PC-9 (cell line): ENCODE measurements at regions not wholly inside any gene's neighbourhood (a gene's known extent, or its start where the extent isn't known, plus 50 kb on each side); places are given as distances from the start of the nearest gene placed in this dataset.

ENCODE experiments used
- BruUV-seq: library from RNA; stranded (reverse); fragments of 400-500 nt; replicated peaks from 2 replicates; lab custom pipeline; 2021; lab: Mats Ljungman, UMichigan
- CTCF ChIA-PET: fragments of 300-600 bp; sonication (Branson Sonifier 250); formaldehyde crosslinking; loops from one replicate; lab custom pipeline; 2022; ENCODE audit warnings: antibody characterized with exemption; lab: Charles Lee
- POLR2A ChIA-PET: fragments of 300-600 bp; sonication (Branson Sonifier 250); formaldehyde crosslinking; loops from one replicate; lab custom pipeline; 2022; ENCODE audit warnings: antibody characterized with exemption; ENCODE audit not compliant: unreplicated experiment; lab: Charles Lee
- DNase-seq, 2 experiments: peaks; one replicate each; pipeline versions ENCODE4 v3.0.0 to v3.0.0-alpha.2; 2015 to 2022; ENCODE audit warnings: mixed read lengths in 1 of 2
- H2AFZ ChIP-seq: fragments of 200-600 bp; sonication (generic); 2 replicates; pipeline ENCODE4 v1.8.1; 2017; ENCODE audit warnings: antibody characterized with exemption
- H3F3A ChIP-seq: fragments of 200-600 bp; sonication (generic); 2 replicates; pipeline ENCODE4 v1.8.1; 2017; ENCODE audit warnings: antibody characterized with exemption, mild to moderate bottlenecking, low read depth; ENCODE audit not compliant: insufficient read depth
- H3K27ac ChIP-seq: fragments of 200-600 bp; sonication (generic); 2 replicates; pipeline ENCODE4 v1.6.1; 2016; ENCODE audit warnings: mixed run types
- H3K27me3 ChIP-seq: fragments of 200-600 bp; sonication (generic); 2 replicates; pipeline ENCODE4 v1.6.1; 2016; ENCODE audit warnings: low read depth, mixed run types; ENCODE audit not compliant: insufficient read depth
- H3K36me3 ChIP-seq: fragments of 200-600 bp; sonication (generic); 2 replicates; pipeline ENCODE4 v1.6.1; 2016; ENCODE audit warnings: low read depth, mixed run types
- H3K4me1 ChIP-seq: fragments of 200-600 bp; sonication (generic); replicated peaks from 2 replicates; pipeline ENCODE4 v1.6.1; 2016; ENCODE audit warnings: mixed run types; ENCODE audit not compliant: insufficient read depth
- H3K4me2 ChIP-seq: fragments of 200-600 bp; sonication (generic); 2 replicates; pipeline ENCODE4 v1.6.1; 2017; ENCODE audit warnings: mixed run types
- H3K4me3 ChIP-seq: fragments of 200-600 bp; sonication (generic); 2 replicates; pipeline ENCODE4 v1.6.1; 2016; ENCODE audit warnings: mixed run types
- H3K79me2 ChIP-seq: fragments of 200-600 bp; sonication (generic); 2 replicates; pipeline ENCODE4 v1.6.1; 2017; ENCODE audit warnings: low read depth, mixed run types
- H3K9me2 ChIP-seq: fragments of 200-600 bp; sonication (generic); 2 replicates; pipeline ENCODE4 v1.8.1; 2017; ENCODE audit warnings: mild to moderate bottlenecking; ENCODE audit not compliant: insufficient read depth
- H3K9me3 ChIP-seq: fragments of 200-600 bp; sonication (generic); 2 replicates; pipeline ENCODE4 v1.8.1; 2016; ENCODE audit warnings: low read depth; ENCODE audit not compliant: insufficient read depth
- H4K20me1 ChIP-seq: fragments of 200-600 bp; sonication (generic); 2 replicates; pipeline ENCODE4 v1.8.1; 2017; ENCODE audit not compliant: insufficient read depth
- EZH2 ChIP-seq: fragments of 200-600 bp; sonication (generic); IDR thresholded peaks from 2 replicates; pipeline ENCODE4 v1.8.0; 2017; ENCODE audit warnings: antibody characterized with exemption, low read depth
- intact Hi-C: fragments of 100-400 bp; cut with micrococcal nuclease; formaldehyde crosslinking; loops from one replicate; pipeline ENCODE4 v1.10.0; 2022; ENCODE audit not compliant: unreplicated experiment
- TF ChIP-seq, protein P1 (sequence below): fragments of 200-600 bp; sonication (generic); conservative IDR thresholded peaks from 2 replicates; pipeline ENCODE4 v1.6.1; 2017; ENCODE audit warnings: mixed run types, antibody characterized with exemption, mild to moderate bottlenecking, moderate library complexity

DNA sequence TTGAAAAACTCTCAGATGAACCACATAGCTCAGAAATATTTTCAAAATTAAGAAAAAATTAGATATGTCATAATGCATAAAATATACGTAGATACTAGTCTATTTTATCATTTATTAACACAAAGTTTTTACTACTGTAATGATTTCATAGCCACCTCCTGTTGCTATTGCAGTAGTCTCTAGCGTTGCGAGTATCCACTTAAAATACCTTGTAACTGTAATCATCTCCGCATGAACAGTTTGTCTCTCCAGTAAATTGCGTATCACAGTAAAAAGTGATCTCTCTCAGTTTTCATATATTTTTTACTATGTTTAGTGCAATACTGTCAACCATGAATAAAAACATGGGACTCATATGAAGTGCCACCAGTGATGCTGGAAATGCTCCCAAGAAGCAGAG lies 417.9 kb upstream of the ZNF462 start:
- Histone ChIP-seq H4K20me1 (no peaks in the 10 kb centered on the region), H3K4me2 (no peak overlapping the region), H3K9me3 (no peaks in the 10 kb centered on the region), H3K27me3 (no peaks in the 10 kb centered on the region), H3F3A (no peaks in the 10 kb centered on the region), H3K4me1 (no peaks in the 10 kb centered on the region), H3K27ac (no peak overlapping the region), H3K79me2 (no peaks in the 10 kb centered on the region), H3K9me2 (no peaks in the 10 kb centered on the region), H3K4me3 (no peak overlapping the region), H2AFZ (no peak overlapping the region), H3K36me3 (no peaks in the 10 kb centered on the region)
- ChIA-PET CTCF (interaction anchor here (0.6 kb wide), 1 partner anchor 42 kb away, joined by 4 read pairs; no protein-coding TSS in a partner anchor), POLR2A (no interaction called here)
- DNase-seq: no peak
- no TSS peak for BruUV-seq
- TF ChIP-seq, protein P1, sequence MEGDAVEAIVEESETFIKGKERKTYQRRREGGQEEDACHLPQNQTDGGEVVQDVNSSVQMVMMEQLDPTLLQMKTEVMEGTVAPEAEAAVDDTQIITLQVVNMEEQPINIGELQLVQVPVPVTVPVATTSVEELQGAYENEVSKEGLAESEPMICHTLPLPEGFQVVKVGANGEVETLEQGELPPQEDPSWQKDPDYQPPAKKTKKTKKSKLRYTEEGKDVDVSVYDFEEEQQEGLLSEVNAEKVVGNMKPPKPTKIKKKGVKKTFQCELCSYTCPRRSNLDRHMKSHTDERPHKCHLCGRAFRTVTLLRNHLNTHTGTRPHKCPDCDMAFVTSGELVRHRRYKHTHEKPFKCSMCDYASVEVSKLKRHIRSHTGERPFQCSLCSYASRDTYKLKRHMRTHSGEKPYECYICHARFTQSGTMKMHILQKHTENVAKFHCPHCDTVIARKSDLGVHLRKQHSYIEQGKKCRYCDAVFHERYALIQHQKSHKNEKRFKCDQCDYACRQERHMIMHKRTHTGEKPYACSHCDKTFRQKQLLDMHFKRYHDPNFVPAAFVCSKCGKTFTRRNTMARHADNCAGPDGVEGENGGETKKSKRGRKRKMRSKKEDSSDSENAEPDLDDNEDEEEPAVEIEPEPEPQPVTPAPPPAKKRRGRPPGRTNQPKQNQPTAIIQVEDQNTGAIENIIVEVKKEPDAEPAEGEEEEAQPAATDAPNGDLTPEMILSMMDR: no peak
- TF ChIP-seq EZH2: no peak
- intact Hi-C loops: no loop called here

DNA sequence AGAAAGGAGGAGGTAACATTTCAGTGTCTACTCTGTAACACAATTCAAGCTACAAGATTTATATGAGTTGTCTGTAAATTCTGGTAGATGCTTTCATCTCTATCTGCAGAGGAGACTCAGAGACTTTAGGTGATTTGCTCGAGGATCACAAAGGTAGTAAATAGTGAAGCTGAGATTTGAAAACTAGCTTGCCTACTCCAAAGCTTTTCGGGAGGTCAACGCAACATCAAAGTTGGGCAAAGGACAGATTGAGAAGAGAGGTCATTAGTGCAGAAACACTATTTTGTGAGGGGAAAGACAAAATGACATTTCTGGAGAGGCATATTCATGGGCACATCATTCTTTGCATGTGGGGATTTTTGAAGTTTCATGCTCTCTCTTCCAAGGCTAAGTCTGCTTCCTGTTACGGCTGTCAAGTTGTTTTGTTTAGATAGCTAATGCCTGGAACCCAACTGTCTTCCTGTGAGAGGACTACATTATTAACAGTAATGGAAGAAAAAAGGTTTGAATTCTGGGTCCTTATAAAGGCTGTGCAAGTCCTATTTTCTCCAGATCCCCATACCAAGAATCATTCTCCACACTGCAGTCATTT lies 413.5 kb upstream of the ZNF462 start:
- CTCF ChIA-PET: no interaction called here
- H4K20me1 ChIP-seq: no peaks in the 10 kb centered on the region
- H3K79me2 ChIP-seq: no peaks in the 10 kb centered on the region
- no peak overlapping the region for H3K4me3 ChIP-seq
- no peak for TF ChIP-seq EZH2
- TF ChIP-seq, protein P1: no peak
- no peak overlapping the region for H2AFZ ChIP-seq
- H3K4me2 ChIP-seq: no peak overlapping the region
- no peaks in the 10 kb centered on the region for H3K9me3 ChIP-seq
- DNase-seq: no peak
- no peaks in the 10 kb centered on the region for H3K4me1 ChIP-seq
- no peak overlapping the region for H3K27ac ChIP-seq
- H3K9me2 ChIP-seq: no peaks in the 10 kb centered on the region
- H3K27me3 ChIP-seq: no peaks in the 10 kb centered on the region
- intact Hi-C loops: no loop called here
- H3K36me3 ChIP-seq: no peaks in the 10 kb centered on the region
- BruUV-seq: no TSS peak
- no peaks in the 10 kb centered on the region for H3F3A ChIP-seq
- POLR2A ChIA-PET: no interaction called here

DNA sequence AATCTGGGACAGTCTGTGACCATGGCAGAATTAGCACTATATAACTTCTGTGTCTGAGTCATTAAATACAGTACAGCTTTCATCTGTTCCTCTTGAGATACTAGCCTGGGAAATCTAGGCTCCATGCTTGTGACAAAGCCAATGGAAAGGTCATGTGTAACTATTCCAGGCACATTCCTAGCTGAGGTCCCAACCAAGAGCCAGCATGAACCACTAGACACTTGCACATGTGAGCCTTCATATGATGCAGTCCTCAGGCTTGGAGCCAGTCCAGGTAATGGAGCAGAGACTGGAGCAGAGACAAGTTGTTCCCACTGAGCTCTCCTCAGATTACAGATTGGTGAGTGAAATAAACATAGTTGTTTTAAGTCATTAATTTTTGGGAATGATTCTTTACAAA lies 412.4 kb upstream of the ZNF462 start:
- CTCF ChIA-PET: no interaction called here

More for the DNA sequence above, 412.4 kb upstream of the ZNF462 start:
- BruUV-seq: no TSS peak
- Histone ChIP-seq H3F3A (no peaks in the 10 kb centered on the region), H3K4me2 (no peak overlapping the region), H4K20me1 (no peaks in the 10 kb centered on the region), H3K79me2 (no peaks in the 10 kb centered on the region), H3K9me2 (no peaks in the 10 kb centered on the region), H3K4me3 (no peak overlapping the region), H3K4me1 (no peaks in the 10 kb centered on the region), H3K9me3 (no peaks in the 10 kb centered on the region), H3K27me3 (no peaks in the 10 kb centered on the region), H2AFZ (no peak overlapping the region), H3K36me3 (no peaks in the 10 kb centered on the region), H3K27ac (no peak overlapping the region)
- POLR2A ChIA-PET: no interaction called here
- intact Hi-C loops: no loop called here
- TF ChIP-seq, protein P1: no peak
- TF ChIP-seq EZH2: no peak
- DNase-seq: no peak
